NB4 (cell line): ENCODE measurements at regions not wholly inside any gene's neighbourhood (a gene's known extent, or its start where the extent isn't known, plus 50 kb on each side); places are given as distances from the start of the nearest gene placed in this dataset.

Source experiments
- MAX ChIP-seq: IDR thresholded peaks from 2 replicates; pipeline ENCODE4 v1.6.1; 2011; ENCODE audit warnings: low read depth, low read length
- POLR2A ChIP-seq: IDR thresholded peaks from 2 replicates; pipeline ENCODE4 v1.6.1; 2011; ENCODE audit warnings: mild to moderate bottlenecking; ENCODE audit not compliant: insufficient read length; ENCODE audit errors: extremely low read depth

GRCh38 chr4:24002330-24002966 lies 112.6 kb upstream of the PPARGC1A start:
- TF ChIP-seq MAX = no peak
- TF ChIP-seq POLR2A = no peak
